SK-N-SH treated with all-trans-retinoic acid at 6 μM for 48 hours (cell line): ENCODE measurements at regions not wholly inside any gene's neighbourhood (a gene's known extent, or its start where the extent isn't known, plus 50 kb on each side); places are given as distances from the start of the nearest gene placed in this dataset.

Source experiments
- ARNTL ChIP-seq: fragments of 450-650 bp; formaldehyde crosslinking; IDR thresholded peaks from 2 replicates; pipeline ENCODE4 v1.5.0; 2020; ENCODE audit warnings: low read depth, mild to moderate bottlenecking, moderate library complexity, borderline replicate concordance
- BACH2 ChIP-seq: fragments of 250-450 bp; sonication (Bioruptor Pico); IDR thresholded peaks from 2 replicates; pipeline ENCODE4 v1.9.0; 2021; ENCODE audit warnings: mild to moderate bottlenecking, borderline replicate concordance
- ESRRG ChIP-seq: fragments of 250-450 bp; sonication (Bioruptor Pico); IDR thresholded peaks from 2 replicates; pipeline ENCODE4 v1.6.1; 2021; ENCODE audit warnings: mild to moderate bottlenecking
- ISL1 ChIP-seq: fragments of 250-450 bp; sonication (Bioruptor Pico); IDR thresholded peaks from 2 replicates; pipeline ENCODE4 v2.1.2; 2022; ENCODE audit warnings: mild to moderate bottlenecking, moderate library complexity
- RARB ChIP-seq: fragments of 250-450 bp; sonication (Bioruptor Pico); IDR thresholded peaks from 2 replicates; pipeline ENCODE4 v1.8.0; 2021; ENCODE audit warnings: mild to moderate bottlenecking, moderate library complexity
- TOX ChIP-seq: fragments of 250-450 bp; sonication (Bioruptor Pico); IDR thresholded peaks from 2 replicates; pipeline ENCODE4 v1.8.0; 2021; ENCODE audit warnings: mild to moderate bottlenecking, moderate library complexity, borderline replicate concordance
- ZFP3 ChIP-seq: fragments of 250-450 bp; sonication (Bioruptor Pico); IDR thresholded peaks from 2 replicates; pipeline ENCODE4 v1.5.0; 2020; ENCODE audit warnings: mild to moderate bottlenecking, moderate library complexity
- ZFP30 ChIP-seq: fragments of 450-650 bp; formaldehyde crosslinking; IDR thresholded peaks from 2 replicates; pipeline ENCODE4 v1.5.0; 2022; ENCODE audit warnings: mild to moderate bottlenecking, moderate library complexity
- TF ChIP-seq, protein P1 (sequence below): fragments of 250-450 bp; sonication (Bioruptor Pico); IDR thresholded peaks from 2 replicates; pipeline ENCODE4 v1.5.0; 2020; ENCODE audit warnings: mild to moderate bottlenecking, moderate library complexity
- TF ChIP-seq, protein P2 (sequence below): fragments of 250-450 bp; sonication (Bioruptor Pico); IDR thresholded peaks from 2 replicates; pipeline ENCODE4 v1.5.1; 2020; ENCODE audit warnings: low read depth, mild to moderate bottlenecking, moderate library complexity
- TF ChIP-seq, protein P3 (sequence below): fragments of 250-450 bp; sonication (Bioruptor Pico); IDR thresholded peaks from 2 replicates; pipeline ENCODE4 v1.8.0; 2020; ENCODE audit warnings: mild to moderate bottlenecking, moderate library complexity, borderline replicate concordance
- TF ChIP-seq, protein P4 (sequence below): fragments of 250-450 bp; sonication (Bioruptor Pico); IDR thresholded peaks from 2 replicates; pipeline ENCODE4 v1.5.1; 2021; ENCODE audit warnings: mild to moderate bottlenecking, moderate library complexity

DNA sequence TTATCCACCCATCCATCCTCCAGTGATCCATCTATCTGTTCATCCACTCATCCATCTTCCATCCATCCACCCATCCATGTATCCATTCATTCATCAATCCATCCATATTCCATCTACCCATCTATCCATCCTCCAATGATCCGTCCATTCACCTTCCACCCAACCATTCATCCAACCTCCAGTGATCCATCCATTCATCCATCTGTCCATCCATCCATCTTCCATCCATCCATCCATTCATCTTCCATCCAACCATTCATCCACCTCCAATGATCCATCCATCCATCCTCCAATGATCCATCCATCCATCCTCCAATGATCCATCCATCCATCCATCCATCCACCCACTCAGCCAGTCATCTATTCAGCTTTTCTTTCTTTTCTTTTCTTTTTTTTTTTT lies 156.5 kb upstream of the WSCD1 start:
- TF ChIP-seq RARB (CRISPR knock-in tag): no peak
- TF ChIP-seq BACH2 (CRISPR knock-in tag): no peak
- TF ChIP-seq TOX: no peak
- TF ChIP-seq, protein P1, sequence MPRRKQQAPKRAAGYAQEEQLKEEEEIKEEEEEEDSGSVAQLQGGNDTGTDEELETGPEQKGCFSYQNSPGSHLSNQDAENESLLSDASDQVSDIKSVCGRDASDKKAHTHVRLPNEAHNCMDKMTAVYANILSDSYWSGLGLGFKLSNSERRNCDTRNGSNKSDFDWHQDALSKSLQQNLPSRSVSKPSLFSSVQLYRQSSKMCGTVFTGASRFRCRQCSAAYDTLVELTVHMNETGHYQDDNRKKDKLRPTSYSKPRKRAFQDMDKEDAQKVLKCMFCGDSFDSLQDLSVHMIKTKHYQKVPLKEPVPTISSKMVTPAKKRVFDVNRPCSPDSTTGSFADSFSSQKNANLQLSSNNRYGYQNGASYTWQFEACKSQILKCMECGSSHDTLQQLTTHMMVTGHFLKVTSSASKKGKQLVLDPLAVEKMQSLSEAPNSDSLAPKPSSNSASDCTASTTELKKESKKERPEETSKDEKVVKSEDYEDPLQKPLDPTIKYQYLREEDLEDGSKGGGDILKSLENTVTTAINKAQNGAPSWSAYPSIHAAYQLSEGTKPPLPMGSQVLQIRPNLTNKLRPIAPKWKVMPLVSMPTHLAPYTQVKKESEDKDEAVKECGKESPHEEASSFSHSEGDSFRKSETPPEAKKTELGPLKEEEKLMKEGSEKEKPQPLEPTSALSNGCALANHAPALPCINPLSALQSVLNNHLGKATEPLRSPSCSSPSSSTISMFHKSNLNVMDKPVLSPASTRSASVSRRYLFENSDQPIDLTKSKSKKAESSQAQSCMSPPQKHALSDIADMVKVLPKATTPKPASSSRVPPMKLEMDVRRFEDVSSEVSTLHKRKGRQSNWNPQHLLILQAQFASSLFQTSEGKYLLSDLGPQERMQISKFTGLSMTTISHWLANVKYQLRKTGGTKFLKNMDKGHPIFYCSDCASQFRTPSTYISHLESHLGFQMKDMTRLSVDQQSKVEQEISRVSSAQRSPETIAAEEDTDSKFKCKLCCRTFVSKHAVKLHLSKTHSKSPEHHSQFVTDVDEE (CRISPR knock-in tag): no peak
- no peak for TF ChIP-seq ZFP3 (CRISPR knock-in tag)
- TF ChIP-seq ARNTL (CRISPR knock-in tag): no peak
- TF ChIP-seq, protein P2, sequence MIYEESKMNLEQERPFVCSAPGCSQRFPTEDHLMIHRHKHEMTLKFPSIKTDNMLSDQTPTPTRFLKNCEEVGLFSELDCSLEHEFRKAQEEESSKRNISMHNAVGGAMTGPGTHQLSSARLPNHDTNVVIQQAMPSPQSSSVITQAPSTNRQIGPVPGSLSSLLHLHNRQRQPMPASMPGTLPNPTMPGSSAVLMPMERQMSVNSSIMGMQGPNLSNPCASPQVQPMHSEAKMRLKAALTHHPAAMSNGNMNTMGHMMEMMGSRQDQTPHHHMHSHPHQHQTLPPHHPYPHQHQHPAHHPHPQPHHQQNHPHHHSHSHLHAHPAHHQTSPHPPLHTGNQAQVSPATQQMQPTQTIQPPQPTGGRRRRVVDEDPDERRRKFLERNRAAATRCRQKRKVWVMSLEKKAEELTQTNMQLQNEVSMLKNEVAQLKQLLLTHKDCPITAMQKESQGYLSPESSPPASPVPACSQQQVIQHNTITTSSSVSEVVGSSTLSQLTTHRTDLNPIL (CRISPR knock-in tag): no peak
- TF ChIP-seq, protein P3, sequence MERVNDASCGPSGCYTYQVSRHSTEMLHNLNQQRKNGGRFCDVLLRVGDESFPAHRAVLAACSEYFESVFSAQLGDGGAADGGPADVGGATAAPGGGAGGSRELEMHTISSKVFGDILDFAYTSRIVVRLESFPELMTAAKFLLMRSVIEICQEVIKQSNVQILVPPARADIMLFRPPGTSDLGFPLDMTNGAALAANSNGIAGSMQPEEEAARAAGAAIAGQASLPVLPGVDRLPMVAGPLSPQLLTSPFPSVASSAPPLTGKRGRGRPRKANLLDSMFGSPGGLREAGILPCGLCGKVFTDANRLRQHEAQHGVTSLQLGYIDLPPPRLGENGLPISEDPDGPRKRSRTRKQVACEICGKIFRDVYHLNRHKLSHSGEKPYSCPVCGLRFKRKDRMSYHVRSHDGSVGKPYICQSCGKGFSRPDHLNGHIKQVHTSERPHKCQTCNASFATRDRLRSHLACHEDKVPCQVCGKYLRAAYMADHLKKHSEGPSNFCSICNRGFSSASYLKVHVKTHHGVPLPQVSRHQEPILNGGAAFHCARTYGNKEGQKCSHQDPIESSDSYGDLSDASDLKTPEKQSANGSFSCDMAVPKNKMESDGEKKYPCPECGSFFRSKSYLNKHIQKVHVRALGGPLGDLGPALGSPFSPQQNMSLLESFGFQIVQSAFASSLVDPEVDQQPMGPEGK: no peak
- no peak for TF ChIP-seq ZFP30 (CRISPR knock-in tag)
- TF ChIP-seq ESRRG (CRISPR knock-in tag): no peak
- TF ChIP-seq, protein P4, sequence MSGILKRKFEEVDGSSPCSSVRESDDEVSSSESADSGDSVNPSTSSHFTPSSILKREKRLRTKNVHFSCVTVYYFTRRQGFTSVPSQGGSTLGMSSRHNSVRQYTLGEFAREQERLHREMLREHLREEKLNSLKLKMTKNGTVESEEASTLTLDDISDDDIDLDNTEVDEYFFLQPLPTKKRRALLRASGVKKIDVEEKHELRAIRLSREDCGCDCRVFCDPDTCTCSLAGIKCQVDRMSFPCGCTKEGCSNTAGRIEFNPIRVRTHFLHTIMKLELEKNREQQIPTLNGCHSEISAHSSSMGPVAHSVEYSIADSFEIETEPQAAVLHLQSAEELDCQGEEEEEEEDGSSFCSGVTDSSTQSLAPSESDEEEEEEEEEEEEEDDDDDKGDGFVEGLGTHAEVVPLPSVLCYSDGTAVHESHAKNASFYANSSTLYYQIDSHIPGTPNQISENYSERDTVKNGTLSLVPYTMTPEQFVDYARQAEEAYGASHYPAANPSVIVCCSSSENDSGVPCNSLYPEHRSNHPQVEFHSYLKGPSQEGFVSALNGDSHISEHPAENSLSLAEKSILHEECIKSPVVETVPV (CRISPR knock-in tag): no peak
- no peak for TF ChIP-seq ISL1 (CRISPR knock-in tag)
